CMK (cell line): ENCODE measurements at regions not wholly inside any gene's neighbourhood (a gene's known extent, or its start where the extent isn't known, plus 50 kb on each side); places are given as distances from the start of the nearest gene placed in this dataset.

Experiments used
- DNase-seq: peaks from one replicate; pipeline ENCODE4 v3.0.0-alpha.2; 2010; ENCODE audit warnings: low read depth

GRCh38 chr4:129415004-129415403 is 319.1 kb downstream of the C4orf33 start:
- DNase-seq: no peak

GRCh38 chr4:129420637-129421036 is 324.7 kb downstream of the C4orf33 start:
- no peak for DNase-seq

GRCh38 chr4:129422277-129422676 is 326.3 kb downstream of the C4orf33 start:
- DNase-seq: no peak

- no peak for DNase-seq
Observed at GRCh38 chr4:129428454-129428853, 332.5 kb downstream of the C4orf33 start.

- DNase-seq: no peak
Observed at GRCh38 chr4:129429581-129430320, 333.8 kb downstream of the C4orf33 start.

GRCh38 chr4:129437347-129437746 is 341.4 kb downstream of the C4orf33 start:
- no peak for DNase-seq

- no peak for DNase-seq
Observed at GRCh38 chr4:129438456-129438981, 342.6 kb downstream of the C4orf33 start.

- DNase-seq: no peak
Observed at GRCh38 chr4:129446074-129446473, 350.1 kb downstream of the C4orf33 start.

GRCh38 chr4:129453524-129454200 is 357.7 kb downstream of the C4orf33 start:
- no peak for DNase-seq

- no peak for DNase-seq
Observed at GRCh38 chr4:129455482-129455881, 359.5 kb downstream of the C4orf33 start.

GRCh38 chr4:129468624-129469023 is 372.7 kb downstream of the C4orf33 start:
- DNase-seq: no peak

GRCh38 chr4:129474698-129475097 is 378.7 kb downstream of the C4orf33 start:
- no peak for DNase-seq

- DNase-seq: no peak
Observed at GRCh38 chr4:129481107-129481506, 385.2 kb downstream of the C4orf33 start.

GRCh38 chr4:129488427-129488826 is 392.5 kb downstream of the C4orf33 start:
- DNase-seq: no peak

GRCh38 chr4:129490516-129490915 is 394.6 kb downstream of the C4orf33 start:
- no peak for DNase-seq

GRCh38 chr4:129498626-129499025 is 402.7 kb downstream of the C4orf33 start:
- no peak for DNase-seq

- no peak for DNase-seq
Observed at GRCh38 chr4:129514852-129515251, 418.9 kb downstream of the C4orf33 start.

GRCh38 chr4:129515356-129515755 is 419.4 kb downstream of the C4orf33 start:
- no peak for DNase-seq

GRCh38 chr4:129526812-129527211 is 430.9 kb downstream of the C4orf33 start:
- DNase-seq: no peak

- DNase-seq: no peak
Observed at GRCh38 chr4:129531253-129531652, 435.3 kb downstream of the C4orf33 start.

GRCh38 chr4:129532573-129532972 is 436.6 kb downstream of the C4orf33 start:
- no peak for DNase-seq

GRCh38 chr4:129543299-129543698 is 447.3 kb downstream of the C4orf33 start:
- DNase-seq: no peak

GRCh38 chr4:129545599-129546278 is 449.8 kb downstream of the C4orf33 start:
- DNase-seq: no peak
